ENCODE measurements at regions not wholly inside any gene's neighbourhood (a gene's known extent, or its start where the extent isn't known, plus 50 kb on each side); places are given as distances from the start of the nearest gene placed in this dataset.
"Not testable (repeated sequence)": the region's sequence is repeated elsewhere in the genome, so short reads cannot be mapped to it uniquely, and the experiment has no call there.

DNA sequence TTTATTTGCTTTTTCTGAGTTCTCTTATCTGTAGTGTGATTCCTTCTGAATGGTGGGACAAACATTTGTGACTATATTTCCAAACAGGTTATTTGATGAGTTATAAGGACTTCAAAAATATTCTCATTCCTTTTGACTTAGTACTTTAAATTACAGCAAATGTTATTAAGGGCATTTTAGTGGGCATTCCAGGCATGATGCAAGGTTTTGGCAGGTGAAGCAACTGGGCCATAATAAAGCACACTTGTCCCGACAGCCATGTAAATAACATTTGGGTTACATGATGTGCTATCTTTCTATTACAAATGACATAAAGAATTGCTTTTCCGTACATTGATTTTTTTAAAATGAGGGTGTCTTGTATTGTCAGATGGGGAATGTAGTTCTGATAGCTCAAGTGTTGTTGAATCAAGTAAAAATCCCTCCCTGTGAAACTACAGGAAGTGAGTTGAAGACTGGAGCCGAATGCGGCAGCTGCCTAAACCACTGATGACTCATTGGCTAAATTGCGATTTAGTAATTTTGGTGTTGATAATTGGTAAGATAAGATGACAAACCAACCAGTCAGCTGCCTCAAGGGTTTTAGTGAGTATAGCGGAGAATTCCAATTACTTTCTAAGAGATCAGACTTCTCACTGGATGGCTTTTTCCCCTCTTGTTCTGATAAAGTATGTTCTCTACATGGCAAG lies 231.3 kb upstream of the NPY start:
- DNase-seq (ENCODE audit: low spot score), result no peak

DNA sequence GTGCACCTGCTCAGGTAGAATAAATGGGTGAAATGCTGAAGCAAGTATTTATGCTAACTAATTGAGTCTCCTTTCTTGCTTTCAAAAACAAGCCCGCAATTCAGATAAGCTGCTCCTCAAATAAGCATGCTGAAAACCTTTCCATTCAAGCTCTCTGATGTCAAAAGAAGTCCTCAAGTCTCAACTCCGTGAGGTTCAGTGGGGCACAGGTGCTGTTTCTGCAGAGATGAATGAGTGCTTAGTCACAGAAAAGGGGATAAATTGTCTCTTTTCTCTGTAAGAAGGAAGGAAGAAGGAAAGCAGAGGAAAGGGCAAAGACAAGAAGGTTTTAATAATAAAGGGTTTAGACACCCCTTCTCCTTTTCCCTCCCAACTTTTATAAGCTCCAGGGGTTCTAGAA lies 229.8 kb upstream of the NPY start:
- no peak for DNase-seq (ENCODE audit: low spot score)

DNA sequence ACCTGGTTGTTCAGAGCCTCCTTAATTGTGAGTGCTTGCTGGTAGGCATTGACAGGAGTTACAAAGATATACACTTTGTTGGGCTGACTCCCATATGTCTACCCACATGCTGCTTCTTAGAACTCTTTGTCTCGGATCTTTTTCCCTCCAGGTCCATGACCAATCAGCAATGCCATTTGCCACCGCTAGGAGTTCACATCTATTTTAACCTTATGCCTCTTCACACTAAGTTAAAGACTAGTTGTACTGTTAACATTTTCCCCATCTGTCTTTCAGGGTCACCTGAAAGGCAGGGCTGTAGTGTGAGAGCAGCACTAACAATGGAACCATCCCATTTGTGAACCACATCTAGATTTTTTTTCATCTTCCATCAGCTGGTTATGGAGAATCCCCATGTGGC lies 226.7 kb upstream of the NPY start:
- DNase-seq (ENCODE audit: low spot score), result no peak

DNA sequence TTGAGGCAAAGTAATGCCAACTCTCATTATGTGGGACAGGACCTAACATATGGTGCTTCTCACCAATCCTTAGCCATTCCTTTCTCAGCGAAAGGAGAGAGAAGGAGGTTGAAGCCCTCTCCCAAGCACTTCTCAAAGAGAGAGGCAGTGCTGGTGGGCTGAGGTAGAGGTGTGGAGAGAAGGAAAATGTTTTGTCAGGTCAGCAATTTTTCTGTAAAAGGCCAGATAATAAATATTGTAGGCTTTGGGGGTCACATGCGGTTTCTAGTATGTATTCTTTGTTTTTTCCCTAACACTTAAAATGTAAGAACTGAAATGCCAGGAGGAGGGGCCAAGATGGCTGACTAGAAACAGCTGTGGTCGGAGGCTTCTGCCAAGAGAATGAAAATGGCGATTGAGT lies 225.0 kb upstream of the NPY start:
- no peak for DNase-seq (ENCODE audit: low spot score)

DNA sequence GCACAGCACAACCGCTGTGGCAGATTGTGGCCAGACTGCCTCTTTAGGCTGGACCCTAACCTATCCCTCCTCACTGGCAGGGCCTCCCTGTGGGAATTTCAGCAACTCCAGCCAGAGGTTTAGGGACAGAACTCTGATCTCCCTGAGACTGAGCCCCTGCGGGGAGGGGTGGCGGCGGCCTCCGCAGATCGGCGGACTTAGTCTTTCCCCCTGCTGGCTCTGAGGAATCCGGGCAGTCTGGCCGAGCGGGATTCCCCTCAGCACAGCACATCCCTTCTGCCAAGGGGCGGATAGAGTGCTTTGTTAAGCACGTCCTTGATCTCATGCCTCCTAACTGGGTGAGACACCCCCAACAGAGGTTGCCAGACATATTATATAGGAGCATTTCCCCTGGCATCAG lies 224.2 kb upstream of the NPY start:
- DNase-seq (ENCODE audit: low spot score), result no peak

DNA sequence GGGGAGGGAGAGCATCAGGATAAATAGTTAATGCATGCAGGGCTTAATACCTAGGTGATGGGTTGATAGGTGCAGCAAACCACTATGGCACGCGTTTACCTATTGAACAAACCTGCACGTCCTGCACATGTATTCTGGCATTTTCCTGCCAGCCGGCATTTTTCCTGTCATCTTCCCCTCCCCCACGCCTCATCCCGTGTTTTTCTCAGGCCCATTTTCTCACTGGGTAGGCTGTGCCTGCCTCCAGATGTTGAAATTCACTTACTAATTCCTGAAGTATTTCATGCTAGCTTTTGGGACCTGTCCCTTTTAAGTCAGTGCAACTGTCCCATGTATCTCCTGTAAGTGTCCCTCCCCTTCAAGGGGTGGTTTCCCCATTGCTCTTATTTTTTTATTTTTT lies 220.3 kb upstream of the NPY start:
- no peak for DNase-seq (ENCODE audit: low spot score)

DNA sequence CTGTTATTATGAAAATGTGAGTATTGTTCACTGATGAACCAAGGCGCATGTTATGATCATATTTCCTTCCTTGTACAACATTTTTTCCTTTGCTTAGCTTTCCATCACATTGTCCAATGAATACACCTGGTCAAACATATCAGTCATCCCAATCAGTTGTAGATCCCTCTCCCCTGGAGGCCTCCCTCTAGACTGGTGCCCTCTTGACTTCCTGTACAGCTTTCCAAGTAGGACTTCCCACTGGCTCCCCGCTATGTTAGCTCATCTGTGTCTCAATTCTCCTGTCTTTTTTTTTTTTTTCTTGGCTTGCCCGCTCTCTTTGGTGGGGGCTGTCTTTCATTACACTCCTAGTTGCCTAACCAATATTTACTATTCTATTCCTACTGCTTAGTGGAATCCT lies 214.2 kb upstream of the NPY start:
- no peak for DNase-seq (ENCODE audit: low spot score)

DNA sequence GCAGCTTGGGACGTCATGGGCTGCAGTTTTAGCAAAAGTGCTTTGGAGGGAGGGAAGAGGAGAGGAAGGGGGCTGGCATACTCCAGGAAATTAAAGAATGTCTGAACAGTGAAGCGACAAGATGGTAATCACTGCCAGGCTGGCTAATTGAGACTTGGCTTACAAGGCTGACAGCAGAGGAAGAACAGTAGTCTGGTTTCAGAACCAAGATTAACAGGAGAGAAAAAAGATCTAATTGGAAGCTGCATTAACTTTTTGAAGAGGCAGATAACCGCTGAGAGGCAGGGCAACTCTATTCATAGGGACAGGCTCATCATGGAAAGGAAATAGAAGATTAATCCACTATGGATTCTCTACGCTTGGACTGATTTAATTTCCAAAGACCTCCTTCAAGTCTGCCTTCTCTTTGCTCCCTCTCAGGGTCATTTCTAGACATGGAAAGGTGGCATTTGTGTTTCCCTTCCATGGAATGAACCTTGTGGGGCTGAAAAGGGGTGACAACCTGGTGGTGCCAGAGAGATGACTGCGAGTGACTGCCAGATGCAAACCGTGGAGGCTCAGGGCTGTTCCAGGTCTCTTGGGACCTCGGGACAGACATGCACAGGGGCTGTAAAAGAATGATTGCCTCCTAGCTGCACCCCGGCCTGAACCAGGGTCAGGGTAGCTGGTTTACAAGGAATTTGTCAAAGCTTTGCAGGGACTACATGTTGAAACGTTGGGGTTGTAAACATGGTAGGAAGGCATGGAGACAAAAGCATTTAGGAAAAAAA lies 210.2 kb upstream of the NPY start:
- DNase-seq (ENCODE audit: low spot score), result no peak

DNA sequence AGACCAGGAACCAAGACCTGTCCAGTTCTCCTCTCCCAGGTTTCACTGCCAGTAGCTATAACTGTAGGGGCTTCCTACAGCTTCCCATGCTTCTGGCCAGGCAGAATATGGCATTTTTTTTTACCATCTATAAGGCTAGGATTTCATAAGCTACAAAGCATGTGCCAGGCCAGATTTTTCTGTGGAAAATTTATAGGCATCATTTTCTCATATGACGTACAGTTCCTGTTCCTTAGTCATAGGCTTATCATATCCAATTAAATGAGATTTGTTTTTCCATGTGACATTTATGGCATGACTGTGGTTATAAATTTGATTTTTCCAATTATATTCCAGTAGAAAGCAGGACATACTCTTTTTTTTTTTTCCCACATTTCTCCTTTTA lies 208.6 kb upstream of the NPY start:
- DNase-seq (ENCODE audit: low spot score), result no peak

DNA sequence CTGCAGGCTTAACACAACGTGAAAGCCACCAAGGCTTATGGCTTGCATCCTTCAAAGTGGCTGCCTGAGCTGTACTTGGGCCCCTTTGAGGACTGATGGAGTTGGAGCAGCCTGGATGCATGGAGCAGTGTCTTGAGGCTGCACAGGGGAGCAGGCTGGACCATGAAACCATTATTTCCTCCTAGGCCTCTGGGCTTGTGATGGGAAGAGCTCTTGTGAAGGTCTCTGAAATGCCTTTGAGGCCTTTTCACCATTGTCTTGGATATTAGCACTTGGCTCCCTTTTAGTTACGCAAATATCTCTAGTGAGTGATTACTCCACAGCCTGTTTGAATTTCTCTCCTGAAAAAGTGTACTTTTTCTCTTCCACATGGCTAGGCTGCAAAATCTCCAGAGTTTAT lies 201.2 kb upstream of the NPY start:
- DNase-seq (ENCODE audit: low spot score), result no peak

DNA sequence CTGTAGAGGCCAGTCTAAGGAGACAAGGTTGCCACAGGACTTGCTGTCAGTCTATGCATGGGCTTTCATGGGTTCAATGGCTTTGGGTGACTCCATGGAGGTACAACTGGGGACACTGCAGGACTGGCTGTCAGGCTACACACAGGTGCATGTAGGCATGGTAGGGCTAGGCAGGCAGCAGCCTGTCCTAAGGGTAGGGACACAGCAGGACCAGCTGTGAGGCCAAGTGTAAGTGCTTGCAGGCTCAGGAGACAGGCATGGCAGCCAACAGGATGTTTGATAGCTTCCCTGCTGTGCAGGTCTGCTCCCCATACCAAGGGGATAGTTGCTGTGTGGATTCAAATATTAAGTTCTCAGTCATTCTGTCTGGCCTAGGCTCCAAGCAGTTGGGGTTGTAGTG lies 181.0 kb upstream of the NPY start:
- no peak for DNase-seq (ENCODE audit: low spot score)

DNA sequence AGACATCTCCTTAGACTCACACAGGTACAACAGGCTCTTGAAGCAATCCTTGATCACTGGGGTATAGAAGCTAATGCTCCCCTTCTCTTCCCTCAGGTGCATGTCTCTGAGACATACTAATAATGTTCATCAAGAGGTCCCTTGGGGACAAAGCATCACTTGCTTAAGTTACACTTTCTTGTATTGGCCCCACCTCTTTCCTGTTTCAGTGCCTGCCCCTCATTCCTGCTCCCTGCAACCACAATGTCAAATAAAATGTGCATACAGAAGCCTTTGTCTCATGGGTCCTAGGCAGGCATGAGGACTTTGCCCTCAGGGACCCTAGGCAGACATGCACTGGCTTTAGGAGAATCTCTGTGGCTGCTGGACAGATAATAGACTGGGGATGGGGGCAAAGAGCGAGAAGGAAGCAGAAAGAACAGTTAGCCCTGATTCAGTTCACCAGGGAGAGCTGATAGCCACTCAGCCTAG lies 175.0 kb upstream of the NPY start:
- DNase-seq (ENCODE audit: low spot score), result no peak

DNA sequence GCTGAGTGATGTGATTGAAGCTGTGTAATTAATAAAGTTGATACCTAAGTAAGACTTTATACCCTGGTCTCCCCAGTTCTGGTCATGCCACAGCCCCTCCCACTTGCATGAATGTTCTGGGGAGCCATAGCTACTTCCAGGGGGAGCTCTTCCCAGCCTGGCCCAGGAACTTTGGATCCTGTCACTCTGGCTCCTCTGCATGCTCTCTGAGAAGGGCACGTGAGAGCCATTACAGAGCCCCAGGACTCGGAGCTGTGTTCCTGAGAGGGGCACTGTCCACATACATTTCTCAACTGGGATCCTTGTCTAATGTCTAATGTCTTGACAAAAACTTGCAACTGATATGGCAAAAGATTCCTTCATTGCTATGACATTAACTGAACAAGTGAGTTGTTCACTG lies 173.9 kb upstream of the NPY start:
- no peak for DNase-seq (ENCODE audit: low spot score)

DNA sequence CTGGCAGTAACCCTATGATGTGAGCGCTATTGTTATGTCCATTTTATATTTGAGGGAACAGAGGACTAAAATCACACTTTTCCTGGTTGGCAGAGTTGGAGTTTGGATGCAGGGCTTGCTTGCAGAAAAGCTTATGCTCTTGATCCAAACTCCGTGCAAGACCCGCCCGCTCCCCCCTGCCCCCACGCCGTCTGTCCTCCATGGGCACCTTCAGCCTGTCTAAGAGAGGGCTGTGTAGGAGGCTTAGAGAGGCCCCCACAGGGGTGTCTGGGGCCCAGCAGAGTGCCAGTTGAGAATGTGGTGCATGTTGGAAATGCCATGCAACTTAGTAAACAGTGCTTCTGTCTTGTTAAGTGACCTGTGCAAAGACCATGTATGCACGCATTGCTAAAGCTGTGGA lies 170.5 kb upstream of the NPY start:
- no peak for DNase-seq (ENCODE audit: low spot score)

DNA sequence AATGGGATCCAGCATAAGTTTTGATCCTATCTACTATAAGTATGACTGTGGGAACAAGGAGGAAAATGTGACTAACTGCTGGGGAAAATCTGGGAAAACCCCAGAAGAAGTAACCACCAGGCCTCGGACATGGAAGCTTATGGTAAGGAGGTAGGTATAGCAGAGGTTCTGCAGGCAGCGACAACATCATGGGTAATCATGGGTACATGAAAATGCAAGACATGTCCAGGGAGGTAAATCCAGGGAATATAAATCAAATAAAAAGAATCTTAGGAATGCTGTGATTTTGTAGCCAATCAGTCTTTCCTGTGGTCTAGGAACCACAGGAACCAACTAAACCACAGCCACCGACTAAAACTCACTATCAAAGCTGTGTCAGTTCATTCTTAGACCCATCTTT lies 168.3 kb upstream of the NPY start:
- DNase-seq (ENCODE audit: low spot score), result no peak

DNA sequence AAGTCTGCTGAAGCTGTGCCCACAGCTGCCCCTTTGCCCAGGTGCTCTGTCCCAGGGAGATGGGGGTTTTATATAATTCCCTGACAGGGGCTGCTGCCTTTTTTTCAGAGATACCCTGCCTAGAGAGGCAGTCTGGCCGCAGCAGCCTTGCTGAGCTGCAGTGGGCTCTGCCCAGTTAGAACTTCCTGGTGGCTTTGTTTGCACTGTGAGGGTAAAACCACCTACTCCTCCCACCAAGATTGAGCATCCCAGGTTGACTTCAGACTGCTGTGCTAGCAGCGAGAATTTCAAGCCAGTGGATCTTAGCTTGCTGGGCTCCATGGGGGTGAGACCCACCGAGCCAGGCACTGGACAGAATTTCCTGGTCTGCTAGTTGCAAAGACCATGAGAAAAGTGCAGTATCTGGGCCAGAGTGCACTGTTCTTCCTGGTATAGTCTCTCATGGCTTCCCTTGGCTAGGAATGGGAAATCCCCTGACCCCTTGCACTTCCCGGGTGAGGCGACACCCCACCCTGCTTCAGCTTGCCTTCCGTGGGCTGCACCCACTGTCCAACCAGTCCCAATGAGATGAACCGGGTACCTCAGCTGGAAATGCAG lies 166.0 kb upstream of the NPY start:
- DNase-seq (ENCODE audit: low spot score), result not testable (repeated sequence)

DNA sequence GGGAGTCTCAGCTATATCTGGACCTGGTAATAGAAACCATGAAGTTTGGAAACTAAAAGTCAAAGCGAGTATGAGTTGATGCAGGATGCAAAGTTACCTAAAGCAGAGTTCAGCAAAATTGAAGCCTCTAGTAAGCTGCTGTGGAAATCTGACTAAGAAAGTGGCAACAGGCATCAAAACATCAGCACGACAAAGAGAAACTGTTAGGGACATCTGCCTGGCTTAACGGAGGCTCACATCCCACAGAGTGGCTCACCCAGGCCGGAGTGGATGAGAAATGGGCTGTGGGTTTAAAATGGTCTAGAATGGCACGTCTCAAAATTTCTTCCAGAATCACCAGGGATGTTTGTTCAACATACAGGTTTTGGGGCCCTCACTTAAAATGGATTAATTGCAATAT lies 164.1 kb upstream of the NPY start:
- no peak for DNase-seq (ENCODE audit: low spot score)

DNA sequence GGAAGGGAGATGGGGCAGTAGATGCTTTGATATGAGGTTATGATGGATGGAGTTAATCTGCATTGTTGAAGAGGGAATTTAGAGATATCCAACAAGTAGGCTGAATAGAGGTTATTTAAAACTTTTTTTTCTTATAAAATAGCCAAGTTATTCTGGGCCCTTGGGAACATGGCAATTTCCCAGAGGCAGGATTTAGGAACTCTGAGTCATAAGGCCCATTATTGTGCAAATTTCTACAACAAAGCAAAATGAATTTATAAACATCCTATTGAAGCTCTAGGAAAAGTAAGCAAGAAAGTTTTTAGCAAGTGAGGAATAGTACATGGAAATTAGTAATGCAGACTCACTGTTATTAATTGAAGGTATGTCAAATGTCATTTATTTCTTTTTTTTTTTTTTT lies 160.9 kb upstream of the NPY start:
- no peak for DNase-seq (ENCODE audit: low spot score)

DNA sequence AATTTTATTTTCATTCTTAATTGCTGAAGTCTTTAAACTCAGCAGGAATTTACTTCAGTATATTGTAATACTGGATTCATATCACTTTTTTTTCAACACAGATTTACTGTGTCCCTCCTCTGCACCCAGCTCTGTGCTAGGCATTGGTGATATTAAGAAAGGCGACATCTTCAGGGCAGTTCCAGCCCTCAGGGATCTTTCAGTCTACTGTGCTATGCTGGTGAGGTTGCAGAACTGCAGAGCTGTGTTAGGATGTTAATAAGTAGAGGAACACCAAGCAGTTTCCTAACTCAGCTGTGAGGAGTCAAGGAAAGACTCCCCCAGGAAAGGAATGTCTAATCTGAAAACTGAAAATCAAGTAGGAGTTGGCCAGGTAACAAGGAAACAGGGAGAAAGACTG lies 158.2 kb upstream of the NPY start:
- no peak for DNase-seq (ENCODE audit: low spot score)

DNA sequence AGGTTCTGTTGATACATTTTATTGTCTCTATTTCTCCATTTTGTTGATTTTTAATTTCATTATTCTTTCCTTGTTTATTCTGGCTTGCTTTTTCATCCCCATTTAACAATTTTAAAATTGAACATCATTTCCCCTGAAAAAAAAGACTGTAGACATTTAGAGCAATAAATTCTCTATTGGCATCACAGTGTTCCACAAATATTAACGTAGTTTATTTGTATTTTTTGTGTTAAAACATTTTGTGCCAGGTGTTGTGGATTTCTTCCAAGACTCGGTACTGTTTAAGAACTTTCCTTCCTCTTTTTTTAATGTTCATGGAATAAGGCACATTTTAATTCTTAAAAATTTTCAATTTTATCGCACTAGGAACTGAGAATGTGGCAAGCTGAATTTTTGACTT lies 156.1 kb upstream of the NPY start:
- DNase-seq (ENCODE audit: low spot score), result no peak

DNA sequence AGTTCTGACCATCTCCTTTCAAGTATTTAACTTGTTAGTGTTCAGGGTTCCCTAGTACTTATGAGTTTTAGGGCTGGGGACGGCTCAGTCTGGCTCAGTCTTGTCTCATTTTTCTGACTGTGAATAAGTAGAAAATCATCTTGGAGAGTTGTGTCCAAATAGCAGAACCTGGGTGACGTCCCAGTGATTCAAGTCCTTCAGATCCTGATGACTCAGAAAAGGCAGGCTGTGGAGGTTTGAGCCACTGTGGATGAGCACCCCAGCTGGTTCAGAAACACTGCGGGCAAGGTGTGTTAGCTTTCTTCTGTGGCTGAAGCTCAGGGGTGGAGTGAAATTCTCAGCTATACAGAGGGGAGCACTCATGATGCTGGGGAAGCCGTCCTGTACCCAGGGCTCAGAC lies 154.4 kb upstream of the NPY start:
- no peak for DNase-seq (ENCODE audit: low spot score)

DNA sequence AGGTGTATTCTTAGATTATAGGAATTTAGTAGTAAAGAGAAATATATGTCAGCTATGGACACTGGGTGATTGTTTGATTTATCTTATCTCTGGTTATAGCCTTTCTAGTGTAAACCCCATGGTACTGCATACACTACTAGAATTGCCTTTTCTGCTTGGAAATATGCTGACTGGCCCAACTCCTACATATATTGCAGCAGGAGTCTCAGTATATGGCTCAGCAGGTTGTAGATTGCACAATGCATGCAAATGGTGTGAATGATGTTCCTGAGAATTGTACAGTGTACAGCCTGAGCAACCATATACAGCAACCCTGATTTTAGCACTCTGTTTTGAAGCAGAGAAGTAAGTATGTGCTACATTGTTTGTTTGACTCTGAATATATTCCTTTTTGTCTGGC lies 153.4 kb upstream of the NPY start:
- no peak for DNase-seq (ENCODE audit: low spot score)

DNA sequence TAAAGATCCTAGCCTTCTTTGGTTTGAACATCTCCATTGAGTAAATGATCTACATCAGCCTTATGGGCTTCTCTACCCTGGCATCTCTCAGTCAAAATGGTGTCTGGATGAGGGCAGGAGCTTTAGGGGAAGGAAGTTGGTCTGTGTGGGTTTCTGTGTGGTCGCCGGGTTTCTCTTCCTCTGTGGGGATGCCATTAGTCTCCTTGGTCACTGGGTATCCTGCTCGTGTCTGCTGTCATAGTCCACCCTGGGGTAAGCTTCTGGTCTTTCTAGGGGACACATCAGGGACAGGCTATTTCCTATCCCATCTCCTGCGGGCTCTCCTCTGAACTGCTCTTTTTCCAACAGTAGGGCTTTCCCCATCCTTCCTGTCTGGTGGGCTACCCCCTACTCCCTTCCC lies 150.3 kb upstream of the NPY start:
- DNase-seq (ENCODE audit: low spot score), result no peak

DNA sequence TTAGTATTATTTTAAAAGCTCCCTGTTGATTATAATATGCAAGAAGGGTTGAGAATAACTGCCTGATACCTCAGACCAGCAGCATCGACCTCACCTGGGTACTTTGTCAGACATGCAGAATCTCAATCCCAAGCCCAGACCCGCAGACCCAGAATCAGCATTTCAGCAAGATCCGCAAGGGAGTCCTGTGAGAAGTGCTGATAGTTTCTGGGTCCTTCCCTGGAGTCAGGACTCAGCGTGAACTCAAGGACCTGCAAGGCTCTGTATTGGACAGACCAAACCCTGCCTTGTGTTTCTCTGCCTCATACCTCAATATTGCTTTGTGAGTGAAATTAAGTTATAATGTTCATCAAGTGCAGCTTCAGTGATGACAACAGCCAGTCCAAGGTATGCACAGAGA lies 149.5 kb upstream of the NPY start:
- DNase-seq (ENCODE audit: low spot score), result no peak

All from kidney capillary endothelial cell (primary cell).